PC-3 (cell line): ENCODE measurements at regions not wholly inside any gene's neighbourhood (a gene's known extent, or its start where the extent isn't known, plus 50 kb on each side); places are given as distances from the start of the nearest gene placed in this dataset.

Experiments used
- ATAC-seq: fragments of 200-7000 bp; cut with Tn5 transposase; 2 replicates; pipeline ENCODE4 v1.9.1; 2020; ENCODE audit warnings: mild to moderate bottlenecking, moderate library complexity
- BruUV-seq: library from RNA; stranded (reverse); fragments of 400-500 nt; replicated peaks from 2 replicates; lab custom pipeline; 2021; lab: Mats Ljungman, UMichigan
- CTCF ChIA-PET: fragments of 300-600 bp; sonication (Branson Sonifier 250); formaldehyde crosslinking; loops from one replicate; lab custom pipeline; 2022; ENCODE audit warnings: antibody characterized with exemption; lab: Charles Lee
- POLR2A ChIA-PET: fragments of 300-600 bp; sonication (Branson Sonifier 250); formaldehyde crosslinking; loops from one replicate; lab custom pipeline; 2022; ENCODE audit warnings: antibody characterized with exemption; ENCODE audit not compliant: unreplicated experiment; lab: Charles Lee
- DNase-seq: peaks from one replicate; pipeline ENCODE4 v3.0.0-alpha.2; 2015
- H2AFZ ChIP-seq: fragments of 300-600 bp; sonication (generic); 2 replicates; pipeline ENCODE4 v1.6.0; 2016; ENCODE audit warnings: antibody characterized with exemption, low read length
- H3F3A ChIP-seq: fragments of 300-600 bp; sonication (generic); one replicate; pipeline ENCODE4 v1.6.0; 2017; ENCODE audit warnings: antibody characterized with exemption, low read length, control low read depth, mild to moderate bottlenecking; ENCODE audit not compliant: unreplicated experiment
- H3K27ac ChIP-seq: fragments of 300-600 bp; sonication (generic); 2 replicates; pipeline ENCODE4 v1.5.1; 2016; ENCODE audit warnings: mild to moderate bottlenecking, low read length
- H3K27me3 ChIP-seq: fragments of 300-600 bp; sonication (generic); 2 replicates; pipeline ENCODE4 v1.6.1; 2016; ENCODE audit warnings: low read length, mixed read lengths
- H3K36me3 ChIP-seq: fragments of 300-600 bp; sonication (generic); 2 replicates; pipeline ENCODE4 v1.6.1; 2016; ENCODE audit warnings: low read depth, mixed run types, low read length, mixed read lengths
- H3K4me1 ChIP-seq: fragments of 300-600 bp; sonication (generic); 2 replicates; pipeline ENCODE4 v1.5.1; 2016; ENCODE audit warnings: low read length; ENCODE audit not compliant: insufficient read depth
- H3K4me2 ChIP-seq: fragments of 300-600 bp; sonication (generic); 2 replicates; pipeline ENCODE4 v1.6.0; 2016; ENCODE audit warnings: low read length
- H3K4me3 ChIP-seq: fragments of 300-600 bp; sonication (generic); 2 replicates; pipeline ENCODE4 v1.5.1; 2016; ENCODE audit warnings: mild to moderate bottlenecking, low read length, mixed read lengths
- H3K79me2 ChIP-seq: fragments of 300-600 bp; sonication (generic); 2 replicates; pipeline ENCODE4 v1.6.1; 2017; ENCODE audit warnings: low read length, mixed read lengths
- H3K9ac ChIP-seq: fragments of 300-600 bp; sonication (generic); 2 replicates; pipeline ENCODE4 v1.6.0; 2016; ENCODE audit warnings: mild to moderate bottlenecking, low read length
- H3K9me2 ChIP-seq: fragments of 300-600 bp; sonication (generic); replicated peaks from 2 replicates; pipeline ENCODE4 v1.6.1; 2016; ENCODE audit warnings: mixed run types, low read length, mixed read lengths
- H3K9me3 ChIP-seq: fragments of 300-600 bp; sonication (generic); 2 replicates; pipeline ENCODE4 v1.6.1; 2016; ENCODE audit warnings: low read length, mixed read lengths
- H4K20me1 ChIP-seq: fragments of 300-600 bp; sonication (generic); 2 replicates; pipeline ENCODE4 v1.6.1; 2016; ENCODE audit warnings: low read length, mixed read lengths
- EZH2 ChIP-seq: fragments of 300-600 bp; sonication (generic); IDR thresholded peaks from one replicate; pipeline ENCODE4 v1.6.1; 2017; ENCODE audit warnings: antibody characterized with exemption, mild to moderate bottlenecking, low read length; ENCODE audit not compliant: unreplicated experiment
- EZH2phosphoT487 ChIP-seq: fragments of 300-600 bp; sonication (generic); IDR thresholded peaks from 2 replicates; pipeline ENCODE4 v1.6.1; 2018; ENCODE audit warnings: mild to moderate bottlenecking, antibody characterized with exemption, low read length, borderline replicate concordance
- intact Hi-C: fragments of 100-400 bp; cut with micrococcal nuclease; formaldehyde crosslinking; loops from 2 replicates; pipeline ENCODE4 v1.9.0; 2023
- TF ChIP-seq, protein P1 (sequence below): fragments of 300-600 bp; sonication (generic); conservative IDR thresholded peaks from 2 replicates; pipeline ENCODE4 v1.5.1; 2017; ENCODE audit warnings: antibody characterized with exemption, low read depth, mild to moderate bottlenecking, low read length

DNA sequence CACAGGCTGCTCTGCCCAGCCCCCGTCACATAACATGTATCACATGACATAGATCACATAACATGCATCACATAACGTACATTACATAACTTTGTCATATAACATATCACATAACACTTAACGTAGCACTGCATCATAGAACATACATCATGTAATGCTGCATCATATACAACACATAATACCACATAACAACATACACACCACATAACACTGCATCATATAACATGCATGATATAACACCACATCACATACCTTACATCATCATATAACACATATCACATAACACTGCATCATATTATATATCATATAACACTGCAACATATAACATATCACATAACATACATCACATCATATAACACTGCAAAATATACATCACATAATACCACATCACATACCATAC, 83.8 kb downstream of the AXIN2 start:
- intact Hi-C loops, result no loop called here
- Histone ChIP-seq H3K9ac (no peak overlapping the region), H3K9me2 (no peaks in the 10 kb centered on the region), H2AFZ (no peak overlapping the region), H3F3A (no peaks in the 10 kb centered on the region), H3K9me3 (no peaks in the 10 kb centered on the region), H3K4me1 (no peaks in the 10 kb centered on the region), H3K4me3 (no peak overlapping the region), H4K20me1 (no peaks in the 10 kb centered on the region), H3K27ac (no peak overlapping the region), H3K79me2 (no peaks in the 10 kb centered on the region), H3K27me3 (peaks cover 35% of the 10 kb centered on the region), H3K4me2 (no peak overlapping the region), H3K36me3 (no peaks in the 10 kb centered on the region)
- TF ChIP-seq, protein P1, sequence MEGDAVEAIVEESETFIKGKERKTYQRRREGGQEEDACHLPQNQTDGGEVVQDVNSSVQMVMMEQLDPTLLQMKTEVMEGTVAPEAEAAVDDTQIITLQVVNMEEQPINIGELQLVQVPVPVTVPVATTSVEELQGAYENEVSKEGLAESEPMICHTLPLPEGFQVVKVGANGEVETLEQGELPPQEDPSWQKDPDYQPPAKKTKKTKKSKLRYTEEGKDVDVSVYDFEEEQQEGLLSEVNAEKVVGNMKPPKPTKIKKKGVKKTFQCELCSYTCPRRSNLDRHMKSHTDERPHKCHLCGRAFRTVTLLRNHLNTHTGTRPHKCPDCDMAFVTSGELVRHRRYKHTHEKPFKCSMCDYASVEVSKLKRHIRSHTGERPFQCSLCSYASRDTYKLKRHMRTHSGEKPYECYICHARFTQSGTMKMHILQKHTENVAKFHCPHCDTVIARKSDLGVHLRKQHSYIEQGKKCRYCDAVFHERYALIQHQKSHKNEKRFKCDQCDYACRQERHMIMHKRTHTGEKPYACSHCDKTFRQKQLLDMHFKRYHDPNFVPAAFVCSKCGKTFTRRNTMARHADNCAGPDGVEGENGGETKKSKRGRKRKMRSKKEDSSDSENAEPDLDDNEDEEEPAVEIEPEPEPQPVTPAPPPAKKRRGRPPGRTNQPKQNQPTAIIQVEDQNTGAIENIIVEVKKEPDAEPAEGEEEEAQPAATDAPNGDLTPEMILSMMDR, result no peak
- no peak for TF ChIP-seq EZH2
- TF ChIP-seq EZH2phosphoT487, result no peak
- ATAC-seq, result no peak
- no peak for DNase-seq
- POLR2A ChIA-PET, result no interaction called here
- CTCF ChIA-PET, result no interaction called here
- no TSS peak for BruUV-seq

- Histone ChIP-seq H3K27ac (no peak overlapping the region), H4K20me1 (no peaks in the 10 kb centered on the region), H3K9me3 (no peaks in the 10 kb centered on the region), H3K36me3 (no peaks in the 10 kb centered on the region), H3K9ac (no peak overlapping the region), H3K4me3 (no peak overlapping the region), H3K79me2 (no peaks in the 10 kb centered on the region), H3F3A (no peaks in the 10 kb centered on the region), H3K27me3 (peaks cover 55% of the 10 kb centered on the region), H3K9me2 (no peaks in the 10 kb centered on the region), H3K4me2 (no peak overlapping the region), H3K4me1 (no peaks in the 10 kb centered on the region), H2AFZ (no peak overlapping the region)
- CTCF ChIA-PET, result interaction anchor here (0.5 kb wide), 1 partner anchor 1199 kb away, joined by 4 read pairs; no protein-coding TSS in a partner anchor
- no peak for TF ChIP-seq EZH2
- TF ChIP-seq EZH2phosphoT487, result no peak
- TF ChIP-seq, protein P1, result no peak
- BruUV-seq, result no TSS peak
- POLR2A ChIA-PET, result no interaction called here
- ATAC-seq (no peak), DNase-seq (no peak)
- intact Hi-C loops, result no loop called here
Observed at GRCh38 chr17:65474660-65475059, 86.8 kb downstream of the AXIN2 start.

DNA sequence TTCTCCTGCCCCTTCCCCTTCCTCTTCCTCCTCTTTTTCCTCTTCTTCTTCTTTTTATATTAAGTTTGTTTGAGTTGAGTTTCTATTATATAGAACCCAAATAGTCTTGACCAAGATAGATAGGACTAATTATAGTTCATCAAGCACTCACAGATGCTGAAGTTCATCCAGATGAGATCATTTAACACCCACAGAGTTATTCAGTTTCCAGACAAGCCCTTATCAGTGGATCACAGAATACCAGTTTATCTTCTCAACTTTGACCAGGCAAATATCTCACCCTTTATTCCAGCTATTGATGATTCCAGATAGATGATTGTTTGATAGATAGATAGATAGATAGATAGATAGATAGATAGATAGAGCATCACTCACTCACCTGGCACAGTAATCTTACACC, 87.5 kb downstream of the AXIN2 start:
- ChIA-PET POLR2A (no interaction called here), CTCF (no interaction called here)
- Histone ChIP-seq H3K4me1 (no peaks in the 10 kb centered on the region), H3K4me2 (no peak overlapping the region), H3K27ac (no peak overlapping the region), H2AFZ (no peak overlapping the region), H3K27me3 (peaks cover 55% of the 10 kb centered on the region), H3K9me3 (no peaks in the 10 kb centered on the region), H3K4me3 (no peak overlapping the region), H4K20me1 (no peaks in the 10 kb centered on the region), H3F3A (no peaks in the 10 kb centered on the region), H3K9ac (no peak overlapping the region), H3K9me2 (no peaks in the 10 kb centered on the region), H3K36me3 (no peaks in the 10 kb centered on the region), H3K79me2 (no peaks in the 10 kb centered on the region)
- no TSS peak for BruUV-seq
- DNase-seq (no peak), ATAC-seq (no peak)
- intact Hi-C loops, result no loop called here
- TF ChIP-seq, protein P1, result no peak
- TF ChIP-seq EZH2 (no peak), EZH2phosphoT487 (no peak)
